ENCODE measurements at regions not wholly inside any gene's neighbourhood (a gene's known extent, or its start where the extent isn't known, plus 50 kb on each side); places are given as distances from the start of the nearest gene placed in this dataset.
A peak's percentile ranks its signal among the peaks of the same experiment; 100 is the strongest.

DNA sequence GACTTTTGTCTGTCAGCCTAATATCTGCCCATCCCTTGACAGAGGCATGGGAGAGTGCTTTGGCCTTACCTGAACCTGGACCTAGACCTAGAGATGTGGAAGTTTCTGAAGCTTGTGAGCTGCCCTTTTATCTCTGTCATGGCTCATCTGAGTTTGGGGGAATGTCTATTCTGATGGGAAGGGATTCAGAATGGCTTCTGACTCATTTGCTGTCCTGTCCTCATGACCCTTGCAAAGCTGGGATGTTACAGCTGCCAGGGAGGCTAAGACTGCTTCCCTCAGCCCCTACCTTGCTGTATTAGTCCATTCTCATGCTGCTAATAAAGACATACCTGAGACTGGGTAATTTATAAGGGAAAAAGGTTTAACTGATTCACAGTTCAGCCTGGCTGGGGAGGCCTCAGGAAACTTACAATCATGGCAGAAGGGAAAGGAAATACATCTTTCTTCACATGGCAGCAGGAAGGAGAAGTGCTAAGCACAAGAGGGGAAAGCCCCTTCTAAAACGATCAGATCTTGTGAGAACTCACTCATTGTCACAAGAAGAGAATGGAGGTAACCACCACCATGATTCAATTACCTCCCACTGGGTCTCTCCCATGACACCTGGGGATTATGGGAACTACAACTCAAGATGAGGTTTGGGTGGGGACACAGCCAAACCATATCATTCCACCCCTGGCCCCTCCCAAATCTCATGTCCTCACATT is 252.2 kb downstream of the ERMARD start:
- Histone ChIP-seq H2BK15ac (ENCODE audit: low read length) (0 out of 2 replicates have a peak overlapping the region, but pooled peaks have one; percentile 88), H2AFZ (ENCODE audit: low read length) (no peak overlapping the region), H3K56ac (replicated peaks; ENCODE audit: insufficient read length, low read depth, low read length) (no peak overlapping the region), H3K4me2 (ENCODE audit: insufficient read depth in 1 of 2, low read depth in 2 of 2, low read length in 2 of 2) (no peak overlapping the region), H3K27me3 (replicated peaks in 1 of 4; ENCODE audit: control insufficient read depth in 3 of 4, extremely low read depth in 1 of 4, insufficient read depth in 3 of 4, low read length in 3 of 4) (peaks cover 0 to 6% (median 4%) of the 10 kb centered on the region in 4 experiments; a peak in 5 of 7 replicates), H3K4me1 (replicated peaks in 1 of 4; ENCODE audit: control insufficient read depth in 3 of 4, insufficient read depth in 4 of 4, low read length in 3 of 4) (peaks cover 17 to 22% (median 21%) of the 10 kb centered on the region in 4 experiments), H4K20me1 (replicated peaks in 1 of 2; ENCODE audit: control insufficient read depth in 1 of 2, insufficient read depth in 2 of 2, low read length in 2 of 2) (no peaks in the 10 kb centered on the region), H2BK20ac (ENCODE audit: low read length) (0 out of 2 replicates have a peak overlapping the region, but pooled peaks have one; percentile 61), H3K79me2 (ENCODE audit: control insufficient read depth in 1 of 2, insufficient read depth in 2 of 2, low read length in 2 of 2) (no peaks in the 10 kb centered on the region), H3K4me3 (ENCODE audit: extremely low read depth in 1 of 4, insufficient read depth in 2 of 4, low read depth in 3 of 4, low read length in 4 of 4) (no peak overlapping the region), H4K5ac (ENCODE audit: insufficient read length, low read depth, low read length) (no peak overlapping the region), H3K14ac (ENCODE audit: insufficient read length) (no peak overlapping the region), H2BK120ac (replicated peaks; ENCODE audit: low read depth, low read length) (no peak overlapping the region), H3K23me2 (ENCODE audit: low read depth, low read length) (peaks cover 3% of the 10 kb centered on the region; the same call in 1 of the 2 replicates), H4K91ac (replicated peaks; ENCODE audit: insufficient read length, low read length) (no peak overlapping the region), H2BK5ac (ENCODE audit: low read depth, low read length) (no peak overlapping the region), H3K9ac (replicated peaks in 1 of 4; ENCODE audit: extremely low read depth in 1 of 4, low read depth in 3 of 4, low read length in 3 of 4) (no peak overlapping the region), H3K4ac (replicated peaks; ENCODE audit: insufficient read length, low read depth, low read length) (no peak overlapping the region), H4K8ac (ENCODE audit: extremely low read depth, insufficient read depth, low read length) (no peak overlapping the region), H3K18ac (ENCODE audit: extremely low read depth, low read length) (no peak overlapping the region), H3K9me3 (ENCODE audit: insufficient read depth in 2 of 2, low read depth in 1 of 2, low read length in 1 of 2) (peaks cover 48 to 50% of the 10 kb centered on the region in 2 experiments), H3K36me3 (ENCODE audit: control insufficient read depth in 2 of 4, insufficient read depth in 4 of 4, low read length in 3 of 4) (peaks cover 0 to 4% (median 0%) of the 10 kb centered on the region in 4 experiments; a peak in 1 of 8 replicates), H3K79me1 (ENCODE audit: low read depth, low read length) (no peaks in the 10 kb centered on the region), H3K23ac (ENCODE audit: insufficient read length) (no peak overlapping the region), H2AK5ac (ENCODE audit: low read depth, low read length) (0 out of 2 replicates have a peak overlapping the region, but pooled peaks have one; percentile 86), H2BK12ac (ENCODE audit: low read depth, low read length) (peak overlapping the region; percentile 75; the same call in 1 of the 2 replicates), H3K27ac (ENCODE audit: low read depth, low read length) (no peak overlapping the region)
- 90% methylated on average over 1 of the region's 1 CpG; no CpG with 5 or more reads in 1 of the 2 experiments for WGBS, 2 experiments (ENCODE audit: extremely low coverage in 1 of 2, insufficient coverage in 1 of 2, insufficient read length in 1 of 2, insufficient replicate concordance in 2 of 2, low coverage in 1 of 2, low lambda C conversion rate in 2 of 2, missing lambda C conversion rate in 1 of 2)
- ChIA-PET POLR2A (ENCODE audit: partially characterized antibody) (no interaction called here), CTCF (ENCODE audit: partially characterized antibody) (interaction anchor here (0.7 to 1.5 kb wide), 4 partner anchors 99 to 359 kb away, joined by 3 read pairs; no protein-coding TSS in a partner anchor)
- no peak for DNase-seq (ENCODE audit: low read depth in 1 of 2, low spot score in 2 of 2)
- FAIRE-seq = no peak
- no peak for TF ChIP-seq PHF8 (conservative IDR thresholded peaks at IDR 0.05; ENCODE audit: low read depth, low read length)
- TF ChIP-seq YY1 (IDR thresholded peaks at IDR 0.05; ENCODE audit: low read depth, low read length) = no peak
- no peak for TF ChIP-seq HDAC2 (IDR thresholded peaks at IDR 0.05; ENCODE audit: borderline replicate concordance in 1 of 2, low read depth in 2 of 2, low read length in 2 of 2)
- no peak for TF ChIP-seq CHD1 (IDR thresholded peaks at IDR 0.05; ENCODE audit: low read depth, low read length)
- TF ChIP-seq, protein P1, sequence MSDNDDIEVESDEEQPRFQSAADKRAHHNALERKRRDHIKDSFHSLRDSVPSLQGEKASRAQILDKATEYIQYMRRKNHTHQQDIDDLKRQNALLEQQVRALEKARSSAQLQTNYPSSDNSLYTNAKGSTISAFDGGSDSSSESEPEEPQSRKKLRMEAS (IDR thresholded peaks at IDR 0.05) = no peak
- TF ChIP-seq CHD2 (IDR thresholded peaks at IDR 0.05; ENCODE audit: low read length) = no peak
- no peak for TF ChIP-seq SIX5 (IDR thresholded peaks at IDR 0.05; ENCODE audit: low read depth, low read length)

Data from H1 (cell line).